Duodenal mucosa (tissue), 2 donors: ENCODE measurements at regions not wholly inside any gene's neighbourhood (a gene's known extent, or its start where the extent isn't known, plus 50 kb on each side); places are given as distances from the start of the nearest gene placed in this dataset.
"Not testable (repeated sequence)": the region's sequence is repeated elsewhere in the genome, so short reads cannot be mapped to it uniquely, and the experiment has no call there.

Source experiments
- H3K27ac ChIP-seq: one replicate; pipeline ENCODE4 v1.7.0; 2013; ENCODE audit warnings: low read depth, low read length
- H3K27me3 ChIP-seq, 2 donors: one replicate each; pipeline ENCODE4 v1.7.0; 2013; ENCODE audit warnings: low read length in 2 of 2, control low read depth in 1 of 2; ENCODE audit not compliant: insufficient read depth in 2 of 2, control insufficient read depth in 1 of 2
- H3K36me3 ChIP-seq, 2 donors: one replicate each; pipeline ENCODE4 v1.7.0; 2013; ENCODE audit warnings: low read length in 2 of 2, control low read depth in 1 of 2; ENCODE audit not compliant: insufficient read depth in 2 of 2, control insufficient read depth in 1 of 2
- H3K4me1 ChIP-seq, 2 donors: one replicate each; pipeline ENCODE4 v1.7.0; 2013; ENCODE audit warnings: low read length in 2 of 2, control low read depth in 1 of 2; ENCODE audit not compliant: insufficient read depth in 2 of 2, control insufficient read depth in 1 of 2
- H3K4me3 ChIP-seq, 2 donors: one replicate each; pipeline ENCODE4 v1.7.0; 2013; ENCODE audit warnings: low read length in 2 of 2, low read depth in 1 of 2
- H3K9ac ChIP-seq, 2 donors: one replicate each; pipeline ENCODE4 v1.7.0; 2013; ENCODE audit warnings: low read length in 2 of 2, low read depth in 1 of 2
- H3K9me3 ChIP-seq, 2 donors: one replicate each; pipeline ENCODE4 v1.7.0; 2013; ENCODE audit warnings: low read length in 2 of 2, control low read depth in 1 of 2; ENCODE audit not compliant: control insufficient read depth in 1 of 2

- H3K9me3 ChIP-seq, result peaks cover 2 to 4% of the 10 kb centered on the region in 2 donors
- H3K27me3 ChIP-seq, result no peaks in the 10 kb centered on the region
- H3K27ac ChIP-seq, result no peak overlapping the region
- H3K4me1 ChIP-seq, result peaks cover 0 to 4% of the 10 kb centered on the region in 2 donors
- H3K9ac ChIP-seq, result no peak overlapping the region
- H3K36me3 ChIP-seq, result no peaks in the 10 kb centered on the region
- H3K4me3 ChIP-seq, result no peak overlapping the region
Observed at GRCh38 chr13:78084401-78084800, 165.8 kb upstream of the EDNRB start.

- no peak overlapping the region for H3K9ac ChIP-seq
- no peaks in the 10 kb centered on the region for H3K36me3 ChIP-seq
- H3K9me3 ChIP-seq, result peaks cover 2 to 4% of the 10 kb centered on the region in 2 donors
- H3K4me3 ChIP-seq, result no peak overlapping the region
- no peaks in the 10 kb centered on the region for H3K4me1 ChIP-seq
- H3K27ac ChIP-seq, result no peak overlapping the region
- H3K27me3 ChIP-seq, result no peaks in the 10 kb centered on the region
Observed at GRCh38 chr13:78078168-78078567, 159.5 kb upstream of the EDNRB start.

GRCh38 chr13:78067290-78067689, 148.7 kb upstream of the EDNRB start:
- Histone ChIP-seq H3K27ac (no peak overlapping the region), H3K9me3 (no peaks in the 10 kb centered on the region), H3K4me3 (no peak overlapping the region), H3K36me3 (no peaks in the 10 kb centered on the region), H3K4me1 (no peaks in the 10 kb centered on the region), H3K27me3 (no peaks in the 10 kb centered on the region), H3K9ac (no peak overlapping the region)

- Histone ChIP-seq H3K9ac (no peak overlapping the region), H3K4me1 (no peaks in the 10 kb centered on the region), H3K27ac (no peak overlapping the region), H3K36me3 (no peaks in the 10 kb centered on the region), H3K27me3 (no peaks in the 10 kb centered on the region), H3K4me3 (no peak overlapping the region), H3K9me3 (no peaks in the 10 kb centered on the region)
Observed at GRCh38 chr13:78065141-78065540, 146.5 kb upstream of the EDNRB start.

- no peak overlapping the region for H3K4me3 ChIP-seq
- no peaks in the 10 kb centered on the region for H3K9me3 ChIP-seq
- no peak overlapping the region for H3K27ac ChIP-seq
- no peaks in the 10 kb centered on the region for H3K4me1 ChIP-seq
- no peaks in the 10 kb centered on the region for H3K27me3 ChIP-seq
- H3K9ac ChIP-seq, result no peak overlapping the region
- no peaks in the 10 kb centered on the region for H3K36me3 ChIP-seq
Observed at GRCh38 chr13:78061806-78062205, 143.2 kb upstream of the EDNRB start.

- Histone ChIP-seq H3K27me3 (no peaks in the 10 kb centered on the region), H3K9ac (no peak overlapping the region), H3K4me3 (no peak overlapping the region), H3K36me3 (no peaks in the 10 kb centered on the region), H3K27ac (no peak overlapping the region), H3K4me1 (no peaks in the 10 kb centered on the region), H3K9me3 (peaks cover 0 to 2% of the 10 kb centered on the region in 2 donors)
Observed at GRCh38 chr13:78060966-78061365, 142.3 kb upstream of the EDNRB start.

- not testable (repeated sequence) for H3K4me1 ChIP-seq, H3K27ac ChIP-seq, H3K36me3 ChIP-seq, H3K9me3 ChIP-seq, H3K9ac ChIP-seq, H3K4me3 ChIP-seq, H3K27me3 ChIP-seq
Observed at GRCh38 chr13:78056865-78057264, 138.2 kb upstream of the EDNRB start.

GRCh38 chr13:78054157-78054556, 135.5 kb upstream of the EDNRB start:
- Histone ChIP-seq H3K36me3 (no peaks in the 10 kb centered on the region), H3K27ac (no peak overlapping the region), H3K4me3 (no peak overlapping the region), H3K9me3 (peaks cover 0 to 4% of the 10 kb centered on the region in 2 donors), H3K9ac (no peak overlapping the region), H3K27me3 (no peaks in the 10 kb centered on the region), H3K4me1 (no peaks in the 10 kb centered on the region)

GRCh38 chr13:78047151-78047550, 128.5 kb upstream of the EDNRB start:
- Histone ChIP-seq H3K9me3 (no peaks in the 10 kb centered on the region), H3K4me1 (no peaks in the 10 kb centered on the region), H3K27ac (no peak overlapping the region), H3K36me3 (no peaks in the 10 kb centered on the region), H3K9ac (no peak overlapping the region), H3K4me3 (no peak overlapping the region), H3K27me3 (no peaks in the 10 kb centered on the region)

- no peak overlapping the region for H3K4me3 ChIP-seq
- no peaks in the 10 kb centered on the region for H3K4me1 ChIP-seq
- no peaks in the 10 kb centered on the region for H3K36me3 ChIP-seq
- no peak overlapping the region for H3K27ac ChIP-seq
- no peaks in the 10 kb centered on the region for H3K27me3 ChIP-seq
- H3K9ac ChIP-seq, result no peak overlapping the region
- H3K9me3 ChIP-seq, result no peaks in the 10 kb centered on the region
Observed at GRCh38 chr13:78046331-78046730, 127.7 kb upstream of the EDNRB start.

GRCh38 chr13:78045916-78046315, 127.3 kb upstream of the EDNRB start:
- H3K36me3 ChIP-seq, result no peaks in the 10 kb centered on the region
- no peaks in the 10 kb centered on the region for H3K4me1 ChIP-seq
- no peaks in the 10 kb centered on the region for H3K27me3 ChIP-seq
- H3K27ac ChIP-seq, result no peak overlapping the region
- no peaks in the 10 kb centered on the region for H3K9me3 ChIP-seq
- no peak overlapping the region for H3K9ac ChIP-seq
- H3K4me3 ChIP-seq, result no peak overlapping the region
